GM12892 (cell line): ENCODE measurements at regions not wholly inside any gene's neighbourhood (a gene's known extent, or its start where the extent isn't known, plus 50 kb on each side); places are given as distances from the start of the nearest gene placed in this dataset.

Experiments
- POLR2A ChIP-seq: IDR thresholded peaks from 2 replicates; pipeline ENCODE4 v1.6.1; 2011; ENCODE audit warnings: low read depth, low read length, control low read depth
- POLR2AphosphoS5 ChIP-seq: IDR thresholded peaks from 2 replicates; pipeline ENCODE4 v1.6.1; 2011; ENCODE audit warnings: low read depth, low read length, control low read depth
- TAF1 ChIP-seq: IDR thresholded peaks from 2 replicates; pipeline ENCODE4 v1.6.1; 2011; ENCODE audit warnings: low read depth, mild to moderate bottlenecking, control low read depth, low read length, borderline replicate concordance

GRCh38 chr18:30132959-30133358, 909.6 kb downstream of the DSC3 start:
- TF ChIP-seq TAF1, result no peak
- TF ChIP-seq POLR2A, result no peak
- TF ChIP-seq POLR2AphosphoS5, result no peak
